AG09319 (cell line): ENCODE measurements at regions not wholly inside any gene's neighbourhood (a gene's known extent, or its start where the extent isn't known, plus 50 kb on each side); places are given as distances from the start of the nearest gene placed in this dataset.

Experiments used
- DNase-seq: peaks from one replicate; pipeline ENCODE4 v3.0.0-alpha.2; 2010; ENCODE audit warnings: low read depth; ENCODE audit errors: extremely low read depth
- CTCF ChIP-seq: IDR thresholded peaks from 2 replicates; pipeline ENCODE4 v1.5.1; 2011; ENCODE audit warnings: low read depth, mild to moderate bottlenecking, inconsistent platforms, low read length, moderate library complexity

- TF ChIP-seq CTCF = no peak; the same call in none of the 2 replicates
- peak; percentile 55 for DNase-seq
These were observed 139.8 kb downstream of the OR2B2 start for GRCh38 chr6:27772261-27773001.

DNA sequence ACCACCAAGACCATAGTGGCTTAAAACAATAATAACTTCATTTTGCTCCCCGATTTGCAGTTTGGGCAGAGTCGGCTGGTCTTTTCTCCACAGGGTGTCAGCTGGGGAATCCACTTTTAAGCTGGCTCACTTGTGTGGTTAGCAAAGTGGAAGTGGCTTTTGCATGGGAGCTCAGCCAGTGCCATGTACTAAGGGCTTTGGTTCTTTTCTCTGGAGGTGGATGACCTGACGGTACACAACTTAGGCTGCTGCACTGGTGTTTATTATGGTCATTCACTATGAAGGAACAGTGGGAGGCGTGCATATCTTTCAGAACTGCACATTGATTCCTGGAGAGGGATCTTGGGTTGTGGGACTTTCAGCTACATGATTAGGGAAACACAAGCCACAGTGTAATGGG, 141.0 kb downstream of the OR2B2 start:
- DNase-seq = no peak
- no peak for TF ChIP-seq CTCF

DNA sequence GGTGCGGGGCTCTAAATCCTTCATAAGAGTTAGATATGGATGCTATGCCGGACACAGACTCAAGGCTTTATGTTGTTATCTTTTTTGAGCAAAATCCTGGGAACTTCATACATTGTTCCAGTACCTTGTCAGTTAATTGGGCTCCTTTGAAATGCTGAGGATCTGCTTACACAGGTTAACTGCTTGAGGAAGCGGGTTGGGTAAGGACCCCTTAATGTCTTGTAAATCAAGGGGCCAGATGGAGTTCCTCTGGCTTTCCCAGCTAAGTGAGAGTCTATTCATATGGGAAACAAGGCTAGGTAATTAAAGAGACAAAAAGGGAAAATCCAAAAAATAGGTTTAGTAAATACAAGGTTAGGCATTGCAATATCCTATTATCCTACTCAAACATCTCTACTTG, 141.5 kb downstream of the OR2B2 start:
- no peak for DNase-seq
- TF ChIP-seq CTCF = no peak

DNA sequence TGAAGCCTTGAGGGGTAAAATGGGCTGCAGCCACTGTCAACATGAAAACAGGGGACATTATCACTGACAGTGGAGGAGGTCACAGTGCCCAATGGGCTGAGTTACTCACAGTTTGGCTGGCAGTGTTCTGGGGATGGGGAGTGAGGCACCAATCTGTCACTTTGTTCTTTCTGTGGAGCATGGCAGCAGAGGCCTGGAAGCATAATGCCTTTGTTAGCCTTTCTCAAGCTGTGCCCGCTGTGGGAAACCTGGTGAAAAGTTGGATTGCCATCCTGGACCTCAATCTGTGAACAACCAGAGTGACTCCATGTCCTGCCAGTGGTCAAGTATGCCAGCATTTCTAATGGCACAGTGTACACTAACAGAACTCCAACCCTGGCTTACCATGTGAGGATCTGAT, 143.6 kb downstream of the OR2B2 start:
- TF ChIP-seq CTCF = no peak
- no peak for DNase-seq

GRCh38 chr6:27767851-27768250, 144.3 kb downstream of the OR2B2 start:
- no peak for TF ChIP-seq CTCF
- DNase-seq = no peak

GRCh38 chr6:27766405-27766804, 145.8 kb downstream of the OR2B2 start:
- DNase-seq = no peak
- TF ChIP-seq CTCF = no peak

DNA sequence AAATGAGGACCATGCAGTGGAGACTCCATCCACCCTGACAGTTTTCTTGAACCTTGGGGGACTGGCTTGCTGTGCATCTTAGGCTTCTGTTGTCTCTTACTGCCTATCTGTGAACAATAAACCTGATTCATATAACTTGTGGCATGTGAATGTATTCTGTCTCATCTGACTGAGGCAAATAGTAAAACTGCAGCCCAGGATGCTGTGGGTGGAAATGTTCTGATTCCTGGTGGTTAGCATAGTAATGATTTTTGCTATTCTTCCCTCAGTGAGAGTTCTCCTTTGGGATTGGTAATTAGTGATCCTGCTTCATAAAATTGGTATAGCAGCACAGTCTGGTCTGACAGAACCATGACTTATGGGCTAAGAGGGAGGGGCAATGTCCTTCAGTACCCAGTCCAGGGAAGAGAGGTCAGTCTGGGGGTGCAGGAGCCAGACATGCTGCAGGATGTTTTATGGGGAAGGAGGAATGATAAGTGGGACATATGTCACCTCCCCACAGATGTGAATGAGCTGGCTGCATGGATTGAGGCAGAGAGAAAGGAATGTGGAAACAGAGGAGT, 147.1 kb downstream of the OR2B2 start:
- DNase-seq = no peak
- TF ChIP-seq CTCF = no peak
